ENCODE measurements at regions not wholly inside any gene's neighbourhood (a gene's known extent, or its start where the extent isn't known, plus 50 kb on each side); places are given as distances from the start of the nearest gene placed in this dataset.

GRCh38 chr20:59499863-59500262, 104.5 kb upstream of the PHACTR3 start:
- H3K36me3 Mint-ChIP-seq (ENCODE audit: insufficient read depth in 1 of 3, low read depth in 3 of 3): no peaks in the 10 kb centered on the region
- no peak overlapping the region for H3K14ac ChIP-seq (ENCODE audit: insufficient read depth, low read length)
- no peak overlapping the region for H2AK5ac ChIP-seq (ENCODE audit: insufficient read length, low read length)
- peaks cover 0 to 2% of the 10 kb centered on the region in 2 experiments; a peak in 1 of 4 replicates for H3K4me1 Mint-ChIP-seq
- H2BK120ac ChIP-seq (ENCODE audit: low read depth, low read length, poor library complexity, severe bottlenecking): no peak overlapping the region
- H3K9me3 ChIP-seq (ENCODE audit: control insufficient read depth, low read depth, low read length): peaks cover 4% of the 10 kb centered on the region
- no peak overlapping the region for H2BK5ac ChIP-seq (ENCODE audit: insufficient read length, low read length)
- no peak overlapping the region for H3K18ac ChIP-seq (ENCODE audit: insufficient read length, low read depth, low read length)
- H3K23me2 ChIP-seq (ENCODE audit: insufficient read length, low read depth, low read length, poor library complexity, severe bottlenecking): no peaks in the 10 kb centered on the region
- H2BK12ac ChIP-seq (ENCODE audit: insufficient read length, low read depth, low read length): no peak overlapping the region
- no peak overlapping the region for H2BK15ac ChIP-seq (ENCODE audit: low read depth, low read length)
- no peaks in the 10 kb centered on the region for H3K79me1 ChIP-seq (ENCODE audit: insufficient read depth, low read depth, low read length, poor library complexity, severe bottlenecking)
- H2BK20ac ChIP-seq (ENCODE audit: low read depth, low read length, poor library complexity, severe bottlenecking): no peak overlapping the region
- H4K91ac ChIP-seq (ENCODE audit: insufficient read length, low read depth, low read length): no peak overlapping the region
- H3K4me3 Mint-ChIP-seq: no peak overlapping the region
- H3K9me3 Mint-ChIP-seq: peaks cover 14% of the 10 kb centered on the region in 2 experiments; a peak in 4 of 5 replicates
- H3K4ac ChIP-seq (ENCODE audit: low read depth, low read length): no peak overlapping the region
- peaks cover 2% of the 10 kb centered on the region for H4K20me1 ChIP-seq (ENCODE audit: control insufficient read depth, insufficient read depth, insufficient read length)
- no peak overlapping the region for H4K8ac ChIP-seq (replicated peaks; ENCODE audit: insufficient read length, low read depth, low read length)
- peaks cover 44% of the 10 kb centered on the region for H3K27me3 Mint-ChIP-seq (ENCODE audit: low read depth)
- TF ChIP-seq CTCF (conservative IDR thresholded peaks at IDR 0.05): no peak
- H2AFZ ChIP-seq (ENCODE audit: low read length): no peak overlapping the region
- no peaks in the 10 kb centered on the region for H3K27me3 ChIP-seq (ENCODE audit: insufficient read depth, low read length)
- H3K56ac ChIP-seq (ENCODE audit: insufficient read length, low read depth, low read length): no peak overlapping the region
- H3T11ph ChIP-seq (ENCODE audit: low read length): no peak overlapping the region
- H3K9ac ChIP-seq (ENCODE audit: extremely low read depth, insufficient read length, low read length): no peak overlapping the region
- H4K5ac ChIP-seq (ENCODE audit: insufficient read length, low read depth, low read length): no peak overlapping the region
- no peak overlapping the region for H3K4me2 ChIP-seq (ENCODE audit: insufficient read depth, insufficient read length, low read length)
- no peak overlapping the region for H3K27ac Mint-ChIP-seq
- H3K4me1 ChIP-seq (ENCODE audit: insufficient read depth, low read length): no peaks in the 10 kb centered on the region
- H3K27ac ChIP-seq (ENCODE audit: insufficient read length, low read depth, low read length): no peak overlapping the region
- H3K79me2 ChIP-seq (ENCODE audit: insufficient read depth, low read length): no peaks in the 10 kb centered on the region
- no peak for DNase-seq
- no peak overlapping the region for H3K23ac ChIP-seq (ENCODE audit: insufficient read length, low read depth, low read length)

Data from H9 (cell line).